Stimulated activated CD4-positive, alpha-beta T cell treated with anti-CD3 and anti-CD28 coated beads, Interleukin-1b, Interleukin-23, amount 100 ng/mL, for 48 hours (primary cell): ENCODE measurements at regions not wholly inside any gene's neighbourhood (a gene's known extent, or its start where the extent isn't known, plus 50 kb on each side); places are given as distances from the start of the nearest gene placed in this dataset.

Experiments used
- DNase-seq: peaks from one replicate; pipeline ENCODE4 v3.0.0-alpha.2; 2020

- DNase-seq: no peak
Measured at GRCh38 chr17:79520167-79521165, 90.4 kb downstream of the RBFOX3 start.

- no peak for DNase-seq
Measured at GRCh38 chr17:79519601-79520000, 91.2 kb downstream of the RBFOX3 start.

DNA sequence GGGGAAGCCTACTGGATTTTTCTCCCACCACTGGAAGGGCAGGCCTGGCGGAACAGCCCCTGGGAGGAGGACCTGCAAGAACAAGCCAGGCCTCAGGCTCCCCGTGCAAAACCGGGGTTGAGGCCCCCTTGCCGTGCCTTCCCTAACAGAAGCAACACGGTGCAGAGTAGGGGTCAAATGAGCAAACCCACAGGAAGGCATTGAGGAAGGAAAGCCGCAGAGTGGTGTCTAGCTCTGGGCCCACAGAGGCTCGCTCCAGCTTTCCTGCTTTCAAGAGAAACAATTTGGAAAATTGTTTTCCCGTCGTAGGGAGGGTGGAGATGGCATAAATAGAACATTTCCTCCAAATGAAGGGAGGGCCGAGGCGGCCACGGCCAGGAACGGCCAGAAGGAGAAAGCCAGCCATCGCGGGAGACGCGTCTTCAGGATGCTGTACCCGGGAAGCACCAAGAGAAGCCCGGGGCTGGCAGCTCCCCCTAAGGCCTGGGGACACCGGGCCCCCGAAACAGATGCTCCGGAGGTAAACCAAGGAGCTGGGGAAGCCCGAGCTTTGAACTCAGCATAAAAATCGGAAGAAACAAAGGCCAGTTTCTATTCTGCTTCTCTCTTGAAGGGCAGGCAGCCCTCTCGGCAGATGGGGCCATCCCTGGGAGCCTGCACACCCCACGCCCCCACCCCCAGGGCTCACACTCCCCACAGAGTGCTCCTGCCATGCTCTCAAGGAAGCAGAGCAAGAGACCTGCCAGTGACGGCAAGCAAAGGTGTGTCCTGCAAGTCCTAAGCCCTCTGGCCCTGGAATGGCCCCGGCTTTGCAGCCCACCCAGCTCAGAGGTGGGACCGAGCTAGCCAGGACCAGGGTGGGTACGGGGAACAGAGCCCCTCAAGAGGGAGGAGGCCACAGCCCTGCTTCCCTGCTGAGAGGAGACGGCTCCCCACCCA, 92.0 kb downstream of the RBFOX3 start:
- no peak for DNase-seq

- no peak for DNase-seq
Measured at GRCh38 chr17:79517827-79518584, 92.8 kb downstream of the RBFOX3 start.

GRCh38 chr17:79515646-79516571, 94.9 kb downstream of the RBFOX3 start:
- DNase-seq: no peak

DNA sequence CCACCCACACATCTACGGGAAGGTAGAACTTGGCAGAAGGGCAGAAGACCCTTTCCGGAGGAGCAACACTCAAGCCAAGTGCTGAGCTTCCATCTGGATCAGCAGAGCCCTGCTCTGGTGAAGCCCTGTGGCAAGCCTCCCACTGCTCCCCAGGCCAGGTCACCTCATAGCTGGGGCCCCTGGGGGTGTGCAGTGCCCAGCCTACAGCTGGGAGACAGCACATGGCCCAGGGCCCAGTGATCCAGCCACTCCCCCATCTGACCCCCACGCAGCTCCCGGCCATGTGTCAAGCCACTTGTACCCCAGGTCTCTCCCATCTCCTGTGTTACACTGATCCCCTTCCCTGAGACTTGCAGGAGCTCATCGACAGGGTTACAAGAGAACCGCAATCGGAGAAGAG, 95.7 kb downstream of the RBFOX3 start:
- DNase-seq: no peak

DNA sequence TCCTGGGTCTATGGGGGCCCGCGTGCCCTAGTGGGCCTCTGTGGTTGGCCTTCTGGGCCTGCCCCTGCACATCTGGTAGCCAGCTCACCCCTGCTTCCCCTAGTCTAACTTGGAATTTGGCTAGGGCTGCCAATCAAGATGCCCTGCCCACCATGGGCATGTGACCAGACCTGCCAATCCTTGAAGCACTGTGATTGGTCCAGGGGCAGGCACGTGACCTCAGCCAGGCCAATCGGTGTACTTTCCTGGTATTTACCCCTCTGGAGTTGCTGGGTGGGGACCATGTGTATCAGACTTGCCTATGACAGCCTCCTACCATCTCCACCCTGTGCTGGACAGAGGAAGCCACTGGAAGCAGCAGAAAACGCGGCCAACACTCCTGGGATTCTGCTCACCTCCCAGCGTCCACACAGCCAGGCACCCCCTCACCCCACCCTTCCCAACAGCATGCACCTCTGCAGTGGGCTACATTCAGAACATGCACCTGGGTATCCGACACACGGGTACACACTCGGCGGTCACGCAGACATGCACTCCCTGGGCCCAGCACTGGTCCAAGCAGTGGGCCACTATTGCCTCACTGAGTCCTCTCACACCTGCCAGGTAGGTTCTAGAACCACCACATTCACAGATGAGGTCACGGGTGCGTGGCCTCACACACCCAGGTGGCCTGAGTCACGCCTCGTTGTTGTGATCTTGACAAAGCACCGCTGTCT, 96.9 kb downstream of the RBFOX3 start:
- DNase-seq: no peak

- DNase-seq: no peak
Measured at GRCh38 chr17:79513206-79513605, 97.6 kb downstream of the RBFOX3 start.

DNA sequence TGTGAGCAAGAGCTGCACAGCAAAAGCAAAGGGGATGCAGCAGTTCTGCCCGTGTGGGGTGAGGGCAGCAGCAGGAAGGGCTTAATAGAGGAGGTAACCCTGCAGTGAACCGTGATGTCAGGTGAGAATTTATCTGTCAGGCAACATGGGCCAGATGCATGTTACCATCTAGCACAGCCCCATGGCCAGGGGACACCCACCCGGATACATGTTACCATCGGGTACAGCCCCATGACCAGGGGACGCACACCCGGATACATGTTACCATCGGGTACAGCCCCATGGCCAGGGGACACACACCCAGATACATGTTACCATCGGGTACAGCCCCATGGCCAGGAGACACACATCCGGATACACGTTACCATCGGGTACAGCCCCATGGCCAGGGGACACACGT, 99.4 kb downstream of the RBFOX3 start:
- DNase-seq: no peak

DNA sequence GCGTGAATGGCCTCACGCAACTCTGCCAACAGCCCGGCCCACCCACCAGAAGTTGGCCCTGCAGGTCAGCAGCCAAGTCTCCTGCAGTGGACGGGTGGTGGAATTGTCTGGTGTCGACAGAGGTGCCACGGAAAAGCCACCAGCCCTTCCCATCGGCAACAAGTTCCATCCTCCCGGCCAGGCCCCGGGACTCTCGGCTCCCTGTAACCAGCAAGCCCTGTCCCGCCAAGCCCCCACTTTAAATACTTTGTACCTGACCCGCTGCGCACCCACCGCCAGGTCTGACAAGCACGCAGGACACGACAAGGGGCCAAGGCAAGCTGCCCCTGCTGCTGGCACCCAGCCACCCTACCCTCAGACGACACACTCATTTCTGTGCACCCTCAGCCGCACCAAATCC, 100.8 kb downstream of the RBFOX3 start:
- DNase-seq: no peak

GRCh38 chr17:79509490-79509889, 101.4 kb downstream of the RBFOX3 start:
- DNase-seq: no peak

DNA sequence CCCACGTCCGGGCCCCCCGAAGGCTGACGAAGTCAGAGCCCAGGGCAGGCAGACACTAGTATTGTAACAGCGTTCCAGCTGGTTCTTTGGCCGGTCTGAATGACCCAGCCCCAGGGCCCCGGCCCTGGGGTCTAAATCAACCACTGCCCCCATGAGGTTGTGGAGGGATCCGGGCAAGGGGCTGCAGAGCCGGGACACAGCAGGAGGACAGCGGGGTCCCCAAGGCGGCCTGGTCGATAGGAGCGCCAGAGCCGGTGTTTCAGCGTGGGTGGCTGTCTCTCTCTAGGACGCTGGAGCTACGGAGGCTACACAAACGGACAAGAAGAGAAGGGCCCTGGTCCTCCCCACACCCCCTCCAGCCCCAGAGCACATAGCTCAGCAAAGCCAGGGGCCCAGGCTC, 101.8 kb downstream of the RBFOX3 start:
- DNase-seq: no peak

DNA sequence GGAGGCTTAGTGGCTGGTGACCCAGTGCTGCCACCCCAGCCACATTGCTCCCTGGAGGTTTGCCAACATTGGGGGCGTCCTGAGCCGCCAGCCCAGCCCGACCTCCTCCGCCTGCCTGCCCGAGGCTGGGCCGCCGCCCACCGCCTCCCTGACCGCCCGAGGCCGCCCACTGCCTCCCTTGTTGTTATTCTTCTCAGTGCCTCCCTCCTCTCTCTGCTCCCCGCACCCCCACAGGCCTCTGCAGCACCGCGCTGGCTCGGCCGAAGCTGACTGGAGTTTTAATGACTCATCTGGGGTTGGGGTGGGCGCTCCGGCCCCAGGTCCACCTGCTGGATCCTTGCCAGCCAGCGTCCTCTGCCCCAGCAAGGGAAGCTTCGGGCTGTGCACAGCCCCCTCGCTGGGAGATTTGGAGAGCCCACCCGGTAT, 102.5 kb downstream of the RBFOX3 start:
- DNase-seq: no peak

GRCh38 chr17:79506955-79507354, 103.9 kb downstream of the RBFOX3 start:
- no peak for DNase-seq

DNA sequence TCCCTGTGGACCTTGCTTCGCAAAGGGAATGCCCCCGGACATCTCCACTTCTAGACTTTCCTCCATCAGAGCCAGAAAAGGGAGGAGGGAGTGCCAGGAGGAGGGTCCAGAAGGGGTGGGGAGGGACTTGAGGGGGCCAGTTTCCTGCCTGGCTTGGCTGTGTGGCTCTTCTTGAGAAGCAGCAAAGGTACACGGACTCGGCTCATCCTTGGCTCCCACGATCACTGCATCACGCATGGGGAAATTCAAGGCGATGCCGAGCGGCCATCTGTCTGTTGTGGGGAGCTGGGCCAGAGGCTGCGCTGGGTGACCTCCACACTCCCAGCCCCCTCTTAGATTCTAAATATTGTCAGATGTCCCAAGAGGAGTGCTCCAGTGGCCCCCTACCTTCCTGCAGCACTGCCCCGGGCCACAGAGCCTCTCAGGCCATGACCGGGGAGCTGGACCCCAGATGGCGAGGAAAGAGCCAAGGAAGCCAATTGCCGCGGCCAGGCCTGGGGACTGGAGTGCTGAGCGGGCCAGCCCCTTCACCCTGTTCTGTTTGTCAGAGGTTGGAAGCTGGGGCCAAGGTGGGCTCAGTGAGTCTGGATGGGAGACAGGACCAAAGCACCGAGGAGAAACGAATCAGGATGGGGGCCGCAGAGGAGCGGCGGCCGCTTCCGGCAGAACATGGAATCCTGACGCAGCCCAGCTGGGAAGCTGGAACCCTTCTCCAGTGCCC, 104.5 kb downstream of the RBFOX3 start:
- no peak for DNase-seq

GRCh38 chr17:79505199-79505598, 105.7 kb downstream of the RBFOX3 start:
- DNase-seq: no peak

DNA sequence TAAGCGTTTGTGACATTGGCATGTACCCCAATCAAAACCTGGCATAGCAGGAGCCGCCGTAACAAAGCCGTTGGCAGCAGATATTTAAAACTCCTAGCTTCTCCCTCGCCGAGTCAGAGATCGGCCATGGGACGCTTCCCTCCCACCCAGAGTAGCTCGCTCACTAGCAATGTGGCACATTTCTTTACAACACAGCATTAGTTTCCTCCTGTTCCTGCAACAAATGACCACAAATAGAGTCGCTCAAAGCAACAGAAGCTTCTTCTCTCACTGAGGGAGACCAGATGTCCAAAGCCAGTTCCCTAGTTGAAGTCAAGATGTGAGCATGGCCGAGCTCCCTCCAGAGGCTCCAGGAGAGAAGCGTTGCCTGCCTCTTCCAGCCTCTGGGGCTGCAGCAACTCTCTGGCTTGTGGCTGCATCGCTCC, 106.7 kb downstream of the RBFOX3 start:
- no peak for DNase-seq

DNA sequence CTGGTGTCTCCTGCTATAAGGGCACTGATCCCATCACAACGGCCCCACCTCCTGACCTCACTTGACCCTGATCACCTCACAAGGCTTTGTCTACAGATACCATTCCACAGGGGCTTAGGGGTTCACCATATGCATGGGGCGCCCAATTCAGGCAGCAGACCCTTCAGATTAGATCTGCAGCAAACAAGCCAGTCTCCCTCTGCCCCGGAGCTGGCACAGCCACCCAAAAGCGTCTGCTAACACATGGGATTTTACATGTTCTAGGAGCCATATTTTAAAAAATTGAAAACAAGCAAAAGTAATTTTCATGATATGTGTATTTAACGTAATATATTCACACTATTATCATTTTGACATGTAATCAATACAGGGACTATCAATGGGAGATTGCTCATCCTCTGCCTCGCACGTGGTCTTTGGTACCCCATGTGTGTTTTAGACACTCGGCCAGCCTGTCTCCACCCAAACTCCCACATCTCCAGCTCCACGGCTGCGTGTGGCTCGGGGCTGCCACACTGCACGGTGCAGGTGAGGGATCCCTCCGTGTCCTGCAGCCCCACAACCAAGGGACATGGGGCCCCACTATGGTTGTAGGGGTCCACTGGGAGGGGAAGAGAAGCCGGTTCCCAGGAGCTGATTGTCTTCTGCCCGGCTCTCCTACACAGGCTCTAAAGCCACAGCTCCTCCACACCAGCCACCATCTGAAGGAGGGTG, 107.6 kb downstream of the RBFOX3 start:
- DNase-seq: no peak

DNA sequence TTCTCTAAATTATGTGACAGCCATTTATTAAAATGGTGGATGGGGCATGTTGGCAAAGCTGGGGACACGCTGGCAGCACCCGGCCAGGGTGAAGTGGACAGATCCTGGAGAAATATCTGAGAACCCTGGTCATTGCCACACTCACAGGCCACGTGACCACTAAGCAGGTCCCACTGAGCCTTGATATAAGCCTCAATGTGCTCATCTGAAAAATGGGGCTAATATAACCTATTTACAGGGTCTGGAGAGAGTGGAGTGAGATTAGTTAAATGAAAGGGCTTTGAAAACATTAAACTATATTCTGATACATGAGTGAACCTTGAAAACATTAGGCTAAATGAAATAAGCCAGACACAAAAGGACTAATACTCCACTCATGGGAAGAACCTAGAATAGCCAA, 108.9 kb downstream of the RBFOX3 start:
- DNase-seq: no peak
